GM23338 (cell line): ENCODE measurements at regions not wholly inside any gene's neighbourhood (a gene's known extent, or its start where the extent isn't known, plus 50 kb on each side); places are given as distances from the start of the nearest gene placed in this dataset.

Experiments used
- ATAC-seq: fragments of 200-7000 bp; cut with Tn5 transposase; 3 replicates; pipeline ENCODE4 v1.9.1; 2020
- DNase-seq: peaks from one replicate; pipeline ENCODE4 v3.0.0-alpha.2; 2015; ENCODE audit warnings: low spot score
- H2AFZ ChIP-seq: fragments of 200-600 bp; sonication (generic); 2 replicates; pipeline ENCODE4 v1.8.0; 2016; ENCODE audit warnings: antibody characterized with exemption, mild to moderate bottlenecking, moderate library complexity
- H3F3A ChIP-seq: fragments of 200-600 bp; sonication (generic); replicated peaks from 2 replicates; pipeline ENCODE4 v1.8.0; 2017; ENCODE audit warnings: antibody characterized with exemption, mixed run types, low read depth
- H3K27ac ChIP-seq: fragments of 200-600 bp; sonication (generic); 2 replicates; pipeline ENCODE4 v1.6.1; 2016; ENCODE audit warnings: low read depth
- H3K27me3 ChIP-seq: fragments of 200-600 bp; sonication (generic); 2 replicates; pipeline ENCODE4 v1.8.0; 2016; ENCODE audit warnings: mild to moderate bottlenecking, mixed run types, moderate library complexity; ENCODE audit not compliant: insufficient read depth
- H3K36me3 ChIP-seq: fragments of 200-600 bp; sonication (generic); 2 replicates; pipeline ENCODE4 v1.8.0; 2016; ENCODE audit warnings: mild to moderate bottlenecking; ENCODE audit not compliant: insufficient read depth
- H3K4me1 ChIP-seq: fragments of 200-600 bp; sonication (generic); 2 replicates; pipeline ENCODE4 v1.8.0; 2016; ENCODE audit warnings: mild to moderate bottlenecking, moderate library complexity; ENCODE audit not compliant: insufficient read depth
- H3K4me2 ChIP-seq: fragments of 200-600 bp; sonication (generic); 2 replicates; pipeline ENCODE4 v1.7.1; 2017; ENCODE audit warnings: mixed run types
- H3K4me3 ChIP-seq: fragments of 200-600 bp; sonication (generic); 2 replicates; pipeline ENCODE4 v1.6.1; 2016; ENCODE audit warnings: mixed run types
- H3K79me2 ChIP-seq: fragments of 200-600 bp; sonication (generic); replicated peaks from 2 replicates; pipeline ENCODE4 v1.8.0; 2017; ENCODE audit warnings: mild to moderate bottlenecking; ENCODE audit not compliant: insufficient read depth
- H3K9me2 ChIP-seq: fragments of 200-600 bp; sonication (generic); 2 replicates; pipeline ENCODE4 v1.8.0; 2017; ENCODE audit not compliant: insufficient read depth
- H4K20me1 ChIP-seq: fragments of 200-600 bp; sonication (generic); replicated peaks from 2 replicates; pipeline ENCODE4 v1.8.0; 2017; ENCODE audit warnings: mild to moderate bottlenecking; ENCODE audit not compliant: insufficient read depth
- H3K27ac Mint-ChIP-seq: 2 replicates; pipeline ENCODE4 v1.8.0; 2020; ENCODE audit warnings: inconsistent platforms, mild to moderate bottlenecking, moderate library complexity, mixed read lengths
- H3K27me3 Mint-ChIP-seq: 3 replicates; pipeline ENCODE4 v1.8.0; 2022; ENCODE audit warnings: low read depth, mild to moderate bottlenecking, moderate library complexity, mixed read lengths, inconsistent platforms; ENCODE audit not compliant: insufficient read depth, poor library complexity
- H3K36me3 Mint-ChIP-seq: 3 replicates; pipeline ENCODE4 v1.8.0; 2021; ENCODE audit warnings: low read depth, mild to moderate bottlenecking, inconsistent platforms, moderate library complexity, mixed read lengths
- H3K4me1 Mint-ChIP-seq: 3 replicates; pipeline ENCODE4 v1.8.0; 2020; ENCODE audit warnings: mild to moderate bottlenecking, inconsistent platforms, mixed read lengths
- H3K4me3 Mint-ChIP-seq: 3 replicates; pipeline ENCODE4 v1.8.0; 2021; ENCODE audit warnings: moderate library complexity, mild to moderate bottlenecking, inconsistent platforms, mixed read lengths
- H3K9me3 Mint-ChIP-seq: 3 replicates; pipeline ENCODE4 v1.8.0; 2020; ENCODE audit warnings: moderate library complexity, mild to moderate bottlenecking, inconsistent platforms, mixed read lengths
- CREB1 ChIP-seq: fragments of 250-450 bp; sonication (Bioruptor Pico); IDR thresholded peaks from 2 replicates; pipeline ENCODE4 v1.5.0; 2020; ENCODE audit warnings: low read depth, mild to moderate bottlenecking, moderate library complexity
- EZH2 ChIP-seq: fragments of 200-600 bp; sonication (generic); IDR thresholded peaks from one replicate; pipeline ENCODE4 v1.8.0; 2017; ENCODE audit warnings: antibody characterized with exemption, mild to moderate bottlenecking, low read depth; ENCODE audit not compliant: unreplicated experiment
- EZH2phosphoT487 ChIP-seq: fragments of 200-600 bp; sonication (generic); IDR thresholded peaks from one replicate; pipeline ENCODE4 v1.8.1; 2018; ENCODE audit warnings: antibody characterized with exemption; ENCODE audit not compliant: unreplicated experiment
- JUNB ChIP-seq: IDR thresholded peaks from one replicate; pipeline ENCODE4 v1.6.1; 2016; ENCODE audit warnings: antibody characterized with exemption; ENCODE audit not compliant: unreplicated experiment
- NANOG ChIP-seq: IDR thresholded peaks from 2 replicates; pipeline ENCODE4 v1.6.1; 2016; ENCODE audit warnings: antibody characterized with exemption, borderline replicate concordance
- POLR2AphosphoS5 ChIP-seq: IDR thresholded peaks from 2 replicates; pipeline ENCODE4 v1.6.1; 2016; ENCODE audit warnings: antibody characterized with exemption, low read depth
- STAT1 ChIP-seq: IDR thresholded peaks from one replicate; pipeline ENCODE4 v1.6.1; 2016; ENCODE audit warnings: antibody characterized with exemption; ENCODE audit not compliant: unreplicated experiment
- ZNF114 ChIP-seq: fragments of 250-450 bp; sonication (Bioruptor Pico); IDR thresholded peaks from 2 replicates; pipeline ENCODE4 v1.5.0; 2020; ENCODE audit warnings: mild to moderate bottlenecking, moderate library complexity
- ZNF331 ChIP-seq: fragments of 250-450 bp; sonication (Bioruptor Pico); IDR thresholded peaks from 2 replicates; pipeline ENCODE4 v1.5.0; 2020; ENCODE audit warnings: low read depth, mild to moderate bottlenecking, moderate library complexity
- TF ChIP-seq, protein P1 (sequence below): IDR thresholded peaks from one replicate; pipeline ENCODE4 v1.6.1; 2018; ENCODE audit warnings: antibody characterized with exemption; ENCODE audit not compliant: unreplicated experiment
- TF ChIP-seq, protein P2 (sequence below): IDR thresholded peaks from 2 replicates; pipeline ENCODE4 v1.6.1; 2016; ENCODE audit warnings: antibody characterized with exemption
- TF ChIP-seq, protein P3 (sequence below), 2 experiments: fragments of 200-600 bp in 1 of 2; sonication (generic) in 1 of 2; conservative IDR thresholded peaks; 2 replicates each; pipeline versions ENCODE4 v1.5.1 to v1.6.1; 2016 to 2017; ENCODE audit warnings: antibody characterized with exemption in 2 of 2, low read depth in 2 of 2, mild to moderate bottlenecking in 2 of 2, moderate library complexity in 1 of 2
- TF ChIP-seq, protein P4 (sequence below): fragments of 250-450 bp; sonication (Bioruptor Pico); IDR thresholded peaks from 2 replicates; pipeline ENCODE4 v1.5.0; 2020; ENCODE audit warnings: mild to moderate bottlenecking, moderate library complexity

DNA sequence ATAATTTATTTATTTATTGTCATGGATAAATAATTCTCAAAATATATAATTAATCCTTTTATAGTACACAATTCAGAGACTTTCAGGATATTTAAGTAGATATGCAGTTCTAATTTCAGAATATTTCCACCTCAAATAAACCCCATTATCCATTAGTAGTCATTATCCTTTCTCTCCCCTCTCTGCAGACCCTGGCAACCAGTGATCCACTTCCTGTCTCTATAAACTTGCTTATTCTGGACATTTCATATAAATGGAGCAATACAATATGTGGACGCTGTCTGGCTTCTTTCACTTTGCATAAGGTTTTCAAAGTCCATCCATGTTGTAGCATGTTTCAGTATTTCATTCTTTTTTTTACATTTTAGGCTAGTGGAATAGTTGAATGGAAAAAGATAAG is 230.2 kb downstream of the FZD1 start:
- Mint-ChIP-seq H3K4me3 (no peak overlapping the region), H3K27me3 (peaks cover 2% of the 10 kb centered on the region), H3K9me3 (peaks cover 16% of the 10 kb centered on the region), H3K27ac (no peak overlapping the region), H3K36me3 (peaks cover 4% of the 10 kb centered on the region; the same call in 1 of the 3 replicates), H3K4me1 (no peaks in the 10 kb centered on the region)
- DNase-seq (no peak), ATAC-seq (no peak)
- Histone ChIP-seq H3K4me3 (no peak overlapping the region), H3K4me1 (no peaks in the 10 kb centered on the region), H3K27me3 (no peaks in the 10 kb centered on the region), H3K36me3 (no peaks in the 10 kb centered on the region), H4K20me1 (no peaks in the 10 kb centered on the region), H3K9me2 (peaks cover 3% of the 10 kb centered on the region; the same call in 1 of the 2 replicates), H3K4me2 (no peak overlapping the region), H2AFZ (no peak overlapping the region), H3F3A (no peaks in the 10 kb centered on the region), H3K79me2 (no peaks in the 10 kb centered on the region), H3K27ac (no peak overlapping the region)
- TF ChIP-seq, protein P1, sequence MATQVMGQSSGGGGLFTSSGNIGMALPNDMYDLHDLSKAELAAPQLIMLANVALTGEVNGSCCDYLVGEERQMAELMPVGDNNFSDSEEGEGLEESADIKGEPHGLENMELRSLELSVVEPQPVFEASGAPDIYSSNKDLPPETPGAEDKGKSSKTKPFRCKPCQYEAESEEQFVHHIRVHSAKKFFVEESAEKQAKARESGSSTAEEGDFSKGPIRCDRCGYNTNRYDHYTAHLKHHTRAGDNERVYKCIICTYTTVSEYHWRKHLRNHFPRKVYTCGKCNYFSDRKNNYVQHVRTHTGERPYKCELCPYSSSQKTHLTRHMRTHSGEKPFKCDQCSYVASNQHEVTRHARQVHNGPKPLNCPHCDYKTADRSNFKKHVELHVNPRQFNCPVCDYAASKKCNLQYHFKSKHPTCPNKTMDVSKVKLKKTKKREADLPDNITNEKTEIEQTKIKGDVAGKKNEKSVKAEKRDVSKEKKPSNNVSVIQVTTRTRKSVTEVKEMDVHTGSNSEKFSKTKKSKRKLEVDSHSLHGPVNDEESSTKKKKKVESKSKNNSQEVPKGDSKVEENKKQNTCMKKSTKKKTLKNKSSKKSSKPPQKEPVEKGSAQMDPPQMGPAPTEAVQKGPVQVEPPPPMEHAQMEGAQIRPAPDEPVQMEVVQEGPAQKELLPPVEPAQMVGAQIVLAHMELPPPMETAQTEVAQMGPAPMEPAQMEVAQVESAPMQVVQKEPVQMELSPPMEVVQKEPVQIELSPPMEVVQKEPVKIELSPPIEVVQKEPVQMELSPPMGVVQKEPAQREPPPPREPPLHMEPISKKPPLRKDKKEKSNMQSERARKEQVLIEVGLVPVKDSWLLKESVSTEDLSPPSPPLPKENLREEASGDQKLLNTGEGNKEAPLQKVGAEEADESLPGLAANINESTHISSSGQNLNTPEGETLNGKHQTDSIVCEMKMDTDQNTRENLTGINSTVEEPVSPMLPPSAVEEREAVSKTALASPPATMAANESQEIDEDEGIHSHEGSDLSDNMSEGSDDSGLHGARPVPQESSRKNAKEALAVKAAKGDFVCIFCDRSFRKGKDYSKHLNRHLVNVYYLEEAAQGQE: no peak
- TF ChIP-seq EZH2: no peak
- TF ChIP-seq EZH2phosphoT487: no peak
- TF ChIP-seq NANOG: no peak
- no peak for TF ChIP-seq POLR2AphosphoS5
- TF ChIP-seq STAT1: no peak
- no peak for TF ChIP-seq JUNB
- TF ChIP-seq, protein P2, sequence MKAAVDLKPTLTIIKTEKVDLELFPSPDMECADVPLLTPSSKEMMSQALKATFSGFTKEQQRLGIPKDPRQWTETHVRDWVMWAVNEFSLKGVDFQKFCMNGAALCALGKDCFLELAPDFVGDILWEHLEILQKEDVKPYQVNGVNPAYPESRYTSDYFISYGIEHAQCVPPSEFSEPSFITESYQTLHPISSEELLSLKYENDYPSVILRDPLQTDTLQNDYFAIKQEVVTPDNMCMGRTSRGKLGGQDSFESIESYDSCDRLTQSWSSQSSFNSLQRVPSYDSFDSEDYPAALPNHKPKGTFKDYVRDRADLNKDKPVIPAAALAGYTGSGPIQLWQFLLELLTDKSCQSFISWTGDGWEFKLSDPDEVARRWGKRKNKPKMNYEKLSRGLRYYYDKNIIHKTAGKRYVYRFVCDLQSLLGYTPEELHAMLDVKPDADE: no peak
- no peak for TF ChIP-seq CREB1 (CRISPR knock-in tag)
- TF ChIP-seq, protein P3, sequence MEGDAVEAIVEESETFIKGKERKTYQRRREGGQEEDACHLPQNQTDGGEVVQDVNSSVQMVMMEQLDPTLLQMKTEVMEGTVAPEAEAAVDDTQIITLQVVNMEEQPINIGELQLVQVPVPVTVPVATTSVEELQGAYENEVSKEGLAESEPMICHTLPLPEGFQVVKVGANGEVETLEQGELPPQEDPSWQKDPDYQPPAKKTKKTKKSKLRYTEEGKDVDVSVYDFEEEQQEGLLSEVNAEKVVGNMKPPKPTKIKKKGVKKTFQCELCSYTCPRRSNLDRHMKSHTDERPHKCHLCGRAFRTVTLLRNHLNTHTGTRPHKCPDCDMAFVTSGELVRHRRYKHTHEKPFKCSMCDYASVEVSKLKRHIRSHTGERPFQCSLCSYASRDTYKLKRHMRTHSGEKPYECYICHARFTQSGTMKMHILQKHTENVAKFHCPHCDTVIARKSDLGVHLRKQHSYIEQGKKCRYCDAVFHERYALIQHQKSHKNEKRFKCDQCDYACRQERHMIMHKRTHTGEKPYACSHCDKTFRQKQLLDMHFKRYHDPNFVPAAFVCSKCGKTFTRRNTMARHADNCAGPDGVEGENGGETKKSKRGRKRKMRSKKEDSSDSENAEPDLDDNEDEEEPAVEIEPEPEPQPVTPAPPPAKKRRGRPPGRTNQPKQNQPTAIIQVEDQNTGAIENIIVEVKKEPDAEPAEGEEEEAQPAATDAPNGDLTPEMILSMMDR (conservative IDR thresholded peaks at IDR 0.05; ENCODE audit: low read depth in 2 of 2): no peak
- TF ChIP-seq ZNF331 (CRISPR knock-in tag): no peak
- no peak for TF ChIP-seq ZNF114
- TF ChIP-seq, protein P4, sequence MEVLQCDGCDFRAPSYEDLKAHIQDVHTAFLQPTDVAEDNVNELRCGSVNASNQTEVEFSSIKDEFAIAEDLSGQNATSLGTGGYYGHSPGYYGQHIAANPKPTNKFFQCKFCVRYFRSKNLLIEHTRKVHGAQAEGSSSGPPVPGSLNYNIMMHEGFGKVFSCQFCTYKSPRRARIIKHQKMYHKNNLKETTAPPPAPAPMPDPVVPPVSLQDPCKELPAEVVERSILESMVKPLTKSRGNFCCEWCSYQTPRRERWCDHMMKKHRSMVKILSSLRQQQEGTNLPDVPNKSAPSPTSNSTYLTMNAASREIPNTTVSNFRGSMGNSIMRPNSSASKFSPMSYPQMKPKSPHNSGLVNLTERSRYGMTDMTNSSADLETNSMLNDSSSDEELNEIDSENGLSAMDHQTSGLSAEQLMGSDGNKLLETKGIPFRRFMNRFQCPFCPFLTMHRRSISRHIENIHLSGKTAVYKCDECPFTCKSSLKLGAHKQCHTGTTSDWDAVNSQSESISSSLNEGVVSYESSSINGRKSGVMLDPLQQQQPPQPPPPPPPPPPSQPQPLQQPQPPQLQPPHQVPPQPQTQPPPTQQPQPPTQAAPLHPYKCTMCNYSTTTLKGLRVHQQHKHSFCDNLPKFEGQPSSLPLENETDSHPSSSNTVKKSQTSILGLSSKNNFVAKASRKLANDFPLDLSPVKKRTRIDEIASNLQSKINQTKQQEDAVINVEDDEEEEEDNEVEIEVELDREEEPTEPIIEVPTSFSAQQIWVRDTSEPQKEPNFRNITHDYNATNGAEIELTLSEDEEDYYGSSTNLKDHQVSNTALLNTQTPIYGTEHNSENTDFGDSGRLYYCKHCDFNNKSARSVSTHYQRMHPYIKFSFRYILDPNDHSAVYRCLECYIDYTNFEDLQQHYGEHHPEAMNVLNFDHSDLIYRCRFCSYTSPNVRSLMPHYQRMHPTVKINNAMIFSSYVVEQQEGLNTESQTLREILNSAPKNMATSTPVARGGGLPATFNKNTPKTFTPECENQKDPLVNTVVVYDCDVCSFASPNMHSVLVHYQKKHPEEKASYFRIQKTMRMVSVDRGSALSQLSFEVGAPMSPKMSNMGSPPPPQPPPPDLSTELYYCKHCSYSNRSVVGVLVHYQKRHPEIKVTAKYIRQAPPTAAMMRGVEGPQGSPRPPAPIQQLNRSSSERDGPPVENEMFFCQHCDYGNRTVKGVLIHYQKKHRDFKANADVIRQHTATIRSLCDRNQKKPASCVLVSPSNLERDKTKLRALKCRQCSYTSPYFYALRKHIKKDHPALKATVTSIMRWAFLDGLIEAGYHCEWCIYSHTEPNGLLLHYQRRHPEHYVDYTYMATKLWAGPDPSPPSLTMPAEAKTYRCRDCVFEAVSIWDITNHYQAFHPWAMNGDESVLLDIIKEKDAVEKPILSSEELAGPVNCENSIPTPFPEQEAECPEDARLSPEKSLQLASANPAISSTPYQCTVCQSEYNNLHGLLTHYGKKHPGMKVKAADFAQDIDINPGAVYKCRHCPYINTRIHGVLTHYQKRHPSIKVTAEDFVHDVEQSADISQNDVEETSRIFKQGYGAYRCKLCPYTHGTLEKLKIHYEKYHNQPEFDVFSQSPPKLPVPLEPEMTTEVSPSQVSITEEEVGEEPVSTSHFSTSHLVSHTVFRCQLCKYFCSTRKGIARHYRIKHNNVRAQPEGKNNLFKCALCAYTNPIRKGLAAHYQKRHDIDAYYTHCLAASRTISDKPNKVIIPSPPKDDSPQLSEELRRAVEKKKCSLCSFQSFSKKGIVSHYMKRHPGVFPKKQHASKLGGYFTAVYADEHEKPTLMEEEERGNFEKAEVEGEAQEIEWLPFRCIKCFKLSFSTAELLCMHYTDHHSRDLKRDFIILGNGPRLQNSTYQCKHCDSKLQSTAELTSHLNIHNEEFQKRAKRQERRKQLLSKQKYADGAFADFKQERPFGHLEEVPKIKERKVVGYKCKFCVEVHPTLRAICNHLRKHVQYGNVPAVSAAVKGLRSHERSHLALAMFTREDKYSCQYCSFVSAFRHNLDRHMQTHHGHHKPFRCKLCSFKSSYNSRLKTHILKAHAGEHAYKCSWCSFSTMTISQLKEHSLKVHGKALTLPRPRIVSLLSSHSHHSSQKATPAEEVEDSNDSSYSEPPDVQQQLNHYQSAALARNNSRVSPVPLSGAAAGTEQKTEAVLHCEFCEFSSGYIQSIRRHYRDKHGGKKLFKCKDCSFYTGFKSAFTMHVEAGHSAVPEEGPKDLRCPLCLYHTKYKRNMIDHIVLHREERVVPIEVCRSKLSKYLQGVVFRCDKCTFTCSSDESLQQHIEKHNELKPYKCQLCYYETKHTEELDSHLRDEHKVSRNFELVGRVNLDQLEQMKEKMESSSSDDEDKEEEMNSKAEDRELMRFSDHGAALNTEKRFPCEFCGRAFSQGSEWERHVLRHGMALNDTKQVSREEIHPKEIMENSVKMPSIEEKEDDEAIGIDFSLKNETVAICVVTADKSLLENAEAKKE: no peak
